HuH-7 (cell line): ENCODE measurements at regions not wholly inside any gene's neighbourhood (a gene's known extent, or its start where the extent isn't known, plus 50 kb on each side); places are given as distances from the start of the nearest gene placed in this dataset.
"Not testable (repeated sequence)": the region's sequence is repeated elsewhere in the genome, so short reads cannot be mapped to it uniquely, and the experiment has no call there.

ENCODE experiments used
- DNase-seq: peaks from one replicate; pipeline ENCODE4 v3.0.0; 2011; ENCODE audit warnings: low spot score

GRCh38 chr20:19026121-19026878 lies 186.1 kb upstream of the SLC24A3 start:
- DNase-seq: no peak

- peak; percentile 32 for DNase-seq
Measured at GRCh38 chr20:19026901-19027644, 185.4 kb upstream of the SLC24A3 start.

- DNase-seq: no peak
Measured at GRCh38 chr20:19027971-19028370, 184.5 kb upstream of the SLC24A3 start.

GRCh38 chr20:19041787-19042186 lies 170.7 kb upstream of the SLC24A3 start:
- DNase-seq: no peak

GRCh38 chr20:19045371-19045770 lies 167.1 kb upstream of the SLC24A3 start:
- DNase-seq: no peak

GRCh38 chr20:19047040-19047950 lies 165.1 kb upstream of the SLC24A3 start:
- no peak for DNase-seq

GRCh38 chr20:19047951-19048296 lies 164.5 kb upstream of the SLC24A3 start:
- no peak for DNase-seq

GRCh38 chr20:19048995-19049501 lies 163.4 kb upstream of the SLC24A3 start:
- no peak for DNase-seq

- DNase-seq: no peak
Measured at GRCh38 chr20:19049514-19049913, 162.9 kb upstream of the SLC24A3 start.

GRCh38 chr20:19056909-19057308 lies 155.5 kb upstream of the SLC24A3 start:
- no peak for DNase-seq

- DNase-seq: not testable (repeated sequence)
Measured at GRCh38 chr20:19064788-19065187, 147.7 kb upstream of the SLC24A3 start.

GRCh38 chr20:19067986-19068385 lies 144.5 kb upstream of the SLC24A3 start:
- DNase-seq: no peak

GRCh38 chr20:19070026-19070425 lies 142.4 kb upstream of the SLC24A3 start:
- no peak for DNase-seq

- DNase-seq: no peak
Measured at GRCh38 chr20:19070681-19071445, 141.6 kb upstream of the SLC24A3 start.

- no peak for DNase-seq
Measured at GRCh38 chr20:19071446-19071725, 141.1 kb upstream of the SLC24A3 start.

- DNase-seq: no peak
Measured at GRCh38 chr20:19071902-19072498, 140.4 kb upstream of the SLC24A3 start.

GRCh38 chr20:19072988-19073387 lies 139.5 kb upstream of the SLC24A3 start:
- no peak for DNase-seq

- peak; percentile 47 for DNase-seq
Measured at GRCh38 chr20:19073584-19074218, 138.7 kb upstream of the SLC24A3 start.

- no peak for DNase-seq
Measured at GRCh38 chr20:19074356-19074755, 138.1 kb upstream of the SLC24A3 start.

GRCh38 chr20:19074828-19075516 lies 137.5 kb upstream of the SLC24A3 start:
- DNase-seq: no peak
